ENCODE measurements at regions not wholly inside any gene's neighbourhood (a gene's known extent, or its start where the extent isn't known, plus 50 kb on each side); places are given as distances from the start of the nearest gene placed in this dataset.

DNA sequence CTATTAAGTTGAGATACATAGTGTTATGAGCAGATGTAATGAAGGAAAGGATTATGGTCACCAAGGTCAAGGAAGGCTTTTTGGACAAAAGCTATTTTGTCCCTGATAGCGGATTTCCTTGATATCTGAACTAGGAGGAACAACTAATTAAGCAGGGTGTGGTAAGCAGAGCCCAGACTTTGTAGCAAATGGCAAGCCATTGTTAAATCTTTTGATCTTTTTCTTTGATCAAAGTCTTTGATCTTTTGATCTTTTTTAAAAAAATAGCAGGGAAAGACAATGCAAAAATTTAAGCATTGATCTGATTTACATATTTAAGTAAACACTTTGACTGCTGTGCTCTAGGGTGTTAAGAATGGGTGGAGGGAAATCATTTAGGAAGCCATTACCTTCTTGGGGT lies 1242.0 kb downstream of the MAT2B start:
- DNase-seq (ENCODE audit: low read depth), result no peak

DNA sequence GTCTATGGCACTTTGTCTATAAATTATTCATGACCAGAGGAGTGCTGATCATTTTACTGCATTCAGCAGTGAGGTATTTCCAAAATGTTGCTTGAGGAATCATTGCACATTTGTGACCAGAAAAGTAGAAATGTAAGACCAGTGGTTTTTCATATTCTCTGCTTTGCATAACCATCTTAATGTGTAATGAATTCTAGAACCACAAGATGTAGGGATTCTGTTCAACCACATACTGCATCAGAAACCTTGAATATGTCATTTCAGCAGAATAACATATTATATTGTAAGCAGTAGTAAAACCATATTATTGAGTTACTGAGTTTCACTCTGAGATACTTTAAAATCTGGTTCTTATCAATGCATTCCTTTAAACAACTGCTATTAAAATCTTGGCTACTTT lies 1243.4 kb downstream of the MAT2B start:
- DNase-seq (ENCODE audit: low read depth), result no peak

- no peak for DNase-seq (ENCODE audit: low read depth)
Observed at GRCh38 chr5:164753434-164753833, 1248.0 kb downstream of the MAT2B start.

DNA sequence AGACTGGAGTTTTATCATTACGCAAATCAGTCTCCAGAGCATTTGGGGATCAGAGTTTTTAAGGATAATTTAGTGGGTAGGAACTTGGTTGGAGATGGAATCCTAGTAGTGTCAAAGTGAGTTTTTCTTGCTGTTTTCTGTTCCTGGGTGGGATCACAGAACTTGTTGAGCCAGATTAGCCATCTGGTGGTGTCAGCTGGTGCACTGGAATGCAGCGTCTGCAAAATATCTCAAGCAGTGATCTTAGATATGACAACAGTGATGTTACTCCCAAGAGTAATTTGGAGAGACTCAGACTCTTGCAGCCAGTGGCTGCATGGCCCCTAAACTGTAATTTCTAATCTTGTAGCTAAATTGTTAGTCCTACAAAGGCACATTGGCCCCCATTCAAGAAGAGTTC lies 1257.8 kb downstream of the MAT2B start:
- DNase-seq (ENCODE audit: low read depth), result no peak

DNA sequence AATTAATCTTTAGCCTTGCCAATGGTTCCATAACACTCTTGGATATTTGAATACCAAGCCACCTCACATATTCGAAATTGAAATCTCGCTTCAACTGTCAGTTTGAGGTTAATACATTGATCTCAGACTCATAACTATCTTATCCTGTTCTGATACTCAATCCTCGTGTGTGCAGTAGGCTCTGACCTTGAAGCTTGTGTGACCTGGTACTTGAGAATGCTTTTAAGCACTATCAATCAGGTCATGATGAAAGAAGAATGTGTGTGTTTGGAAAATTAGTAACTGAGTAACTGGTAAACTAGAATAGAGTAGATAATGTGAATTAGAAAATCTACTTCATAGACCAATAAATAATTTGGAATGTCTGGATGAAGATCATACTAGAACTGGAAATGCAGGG lies 1266.7 kb downstream of the MAT2B start:
- DNase-seq (ENCODE audit: low read depth), result no peak

GRCh38 chr5:164784230-164784629 lies 1278.8 kb downstream of the MAT2B start:
- DNase-seq (ENCODE audit: low read depth), result no peak

GRCh38 chr5:164798110-164798509 lies 1292.7 kb downstream of the MAT2B start:
- DNase-seq (ENCODE audit: low read depth), result no peak

GRCh38 chr5:164799391-164799790 lies 1294.0 kb downstream of the MAT2B start:
- DNase-seq (ENCODE audit: low read depth), result no peak

GRCh38 chr5:164801910-164802309 lies 1296.5 kb downstream of the MAT2B start:
- DNase-seq (ENCODE audit: low read depth), result no peak

DNA sequence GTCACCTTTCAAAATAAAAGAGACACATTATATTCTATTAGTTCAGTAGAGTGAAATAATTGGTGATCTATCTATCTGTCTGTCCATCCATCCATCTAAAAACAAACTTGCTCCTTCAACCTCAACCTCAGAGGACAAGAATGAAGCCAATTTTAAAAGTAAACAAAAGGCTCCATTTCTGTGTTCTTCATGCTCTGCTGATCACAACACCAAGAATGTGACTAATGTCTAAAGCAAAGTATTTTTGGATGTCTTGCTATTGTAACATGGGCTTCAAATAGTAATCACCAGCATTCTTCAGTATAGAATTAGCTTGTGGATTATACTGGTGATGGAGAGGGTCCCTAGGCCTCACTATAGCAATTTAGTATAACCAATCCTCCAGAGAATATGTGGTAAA lies 1304.4 kb downstream of the MAT2B start:
- DNase-seq (ENCODE audit: low read depth), result no peak

- DNase-seq (ENCODE audit: low read depth), result no peak
Observed at GRCh38 chr5:164818445-164818844, 1313.0 kb downstream of the MAT2B start.

GRCh38 chr5:164824671-164825070 lies 1319.3 kb downstream of the MAT2B start:
- DNase-seq (ENCODE audit: low read depth), result no peak

GRCh38 chr5:164832516-164832915 lies 1327.1 kb downstream of the MAT2B start:
- no peak for DNase-seq (ENCODE audit: low read depth)

GRCh38 chr5:164844348-164844747 lies 1338.9 kb downstream of the MAT2B start:
- DNase-seq (ENCODE audit: low read depth), result no peak

DNA sequence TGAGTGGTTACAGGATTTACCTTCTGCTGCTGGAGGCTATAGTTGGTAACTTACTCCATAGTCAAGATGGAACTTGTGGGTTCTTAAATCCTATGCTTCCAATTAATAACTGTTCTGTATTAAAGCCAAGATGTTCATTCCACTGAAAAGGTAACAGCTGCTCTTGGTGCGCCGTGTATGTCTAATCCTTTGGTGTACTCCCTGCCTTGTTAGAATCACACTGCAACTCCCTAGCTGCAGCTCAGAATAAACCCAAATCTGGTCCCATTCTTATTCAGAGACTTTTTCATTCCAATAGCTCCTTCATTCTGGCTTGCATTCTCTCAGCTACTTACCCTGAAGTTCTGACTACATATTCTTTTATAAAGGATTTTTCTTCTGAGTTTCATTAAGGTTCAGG lies 1355.5 kb downstream of the MAT2B start:
- DNase-seq (ENCODE audit: low read depth), result no peak

GRCh38 chr5:164861610-164862009 lies 1356.2 kb downstream of the MAT2B start:
- DNase-seq (ENCODE audit: low read depth), result no peak

DNA sequence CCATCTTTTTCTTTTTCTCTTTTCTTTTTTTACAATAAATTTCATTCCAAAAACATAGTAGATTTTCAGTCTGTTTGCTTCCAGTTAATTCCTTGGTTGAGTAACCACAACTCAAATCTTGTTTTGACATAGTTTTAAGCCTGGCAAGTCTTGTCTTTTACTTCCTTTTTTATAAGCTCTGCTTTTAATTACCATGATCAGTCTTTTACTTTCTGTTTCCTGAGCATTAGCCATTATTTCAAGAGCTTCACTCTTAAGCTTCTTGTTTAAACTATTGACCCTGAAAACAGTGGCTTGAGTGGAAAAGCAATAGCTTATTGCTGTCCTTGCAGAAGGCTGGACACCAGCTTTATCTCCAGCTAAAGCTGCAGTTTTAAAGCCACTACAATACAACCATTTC lies 1363.3 kb downstream of the MAT2B start:
- DNase-seq (ENCODE audit: low read depth), result no peak

- DNase-seq (ENCODE audit: low read depth), result no peak
Observed at GRCh38 chr5:164869325-164869724, 1363.9 kb downstream of the MAT2B start.

DNA sequence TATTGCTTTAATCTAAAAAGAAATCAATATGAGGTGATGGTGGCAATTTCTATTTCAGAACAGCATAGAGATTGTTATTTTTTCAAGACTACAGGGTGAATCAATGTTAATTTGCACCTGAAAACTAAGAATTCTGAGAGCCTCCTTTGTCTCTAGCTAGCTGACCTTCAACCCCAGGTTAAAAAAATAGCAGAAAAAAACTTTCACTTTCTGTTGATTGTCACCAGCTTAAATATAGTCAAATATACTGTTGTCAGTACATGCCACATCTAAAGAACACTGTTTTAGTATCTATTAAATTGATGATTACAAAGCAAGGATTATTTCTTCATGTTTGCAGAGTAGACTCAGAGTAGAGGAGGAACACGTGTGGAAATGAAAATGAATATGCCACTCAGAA lies 1371.4 kb downstream of the MAT2B start:
- no peak for DNase-seq (ENCODE audit: low read depth)

GRCh38 chr5:164881442-164881841 lies 1376.0 kb downstream of the MAT2B start:
- no peak for DNase-seq (ENCODE audit: low read depth)

DNA sequence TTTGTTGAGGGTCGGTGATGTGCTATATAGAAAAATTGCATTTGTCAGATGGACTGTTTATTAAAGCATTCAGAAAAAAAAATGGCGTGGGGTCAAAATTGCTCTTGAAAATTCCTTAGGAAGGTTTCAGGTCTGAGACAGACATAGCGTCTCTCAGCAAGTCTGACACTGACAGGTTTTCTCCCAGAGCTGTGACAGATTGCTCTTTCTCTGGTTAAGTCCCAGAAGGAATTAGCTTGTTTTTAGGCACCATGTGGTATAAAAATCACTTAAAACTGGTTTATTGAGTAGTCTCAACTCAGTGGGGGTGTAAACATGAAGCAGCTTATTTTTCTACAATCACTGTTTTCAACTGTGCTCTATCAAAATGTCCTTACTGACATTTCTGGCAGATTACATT lies 1379.8 kb downstream of the MAT2B start:
- no peak for DNase-seq (ENCODE audit: low read depth)

- no peak for DNase-seq (ENCODE audit: low read depth)
Observed at GRCh38 chr5:164893071-164893470, 1387.7 kb downstream of the MAT2B start.

- DNase-seq (ENCODE audit: low read depth), result no peak
Observed at GRCh38 chr5:164898705-164899104, 1393.3 kb downstream of the MAT2B start.

- DNase-seq (ENCODE audit: low read depth), result no peak
Observed at GRCh38 chr5:164909673-164910072, 1404.3 kb downstream of the MAT2B start.

All from myocyte (in vitro differentiated cells).